ENCODE measurements at regions not wholly inside any gene's neighbourhood (a gene's known extent, or its start where the extent isn't known, plus 50 kb on each side); places are given as distances from the start of the nearest gene placed in this dataset.

DNA sequence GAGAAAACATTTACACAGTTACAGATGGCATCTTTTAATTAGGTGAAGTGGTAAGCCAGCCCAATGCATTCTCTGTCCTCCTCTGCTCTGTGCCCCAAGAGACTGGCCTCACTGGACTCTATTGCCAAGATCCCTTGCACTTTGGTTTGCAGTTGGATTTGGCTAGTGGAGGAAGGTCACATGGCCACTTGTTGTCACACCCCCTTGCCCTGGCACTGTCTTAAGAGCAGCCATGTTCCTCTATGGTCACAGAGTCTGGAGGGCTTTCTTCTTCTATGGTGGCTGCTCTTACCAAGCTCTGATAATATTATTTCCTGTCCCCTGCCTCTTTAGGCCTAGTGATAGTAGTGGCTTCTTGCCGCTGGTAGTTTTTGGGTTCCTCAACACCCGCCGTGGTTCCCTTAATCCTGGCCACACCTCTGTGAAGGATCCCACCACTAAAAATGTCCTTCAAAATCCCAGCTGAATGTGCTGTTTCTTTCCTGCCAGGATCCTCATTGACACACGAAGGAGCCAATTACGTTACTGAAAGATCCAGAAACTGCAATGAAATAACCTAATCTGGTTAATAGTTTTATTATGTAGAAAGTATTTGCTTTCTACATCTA, 111.1 kb downstream of the CDC42EP3 start (continued):
- TF ChIP-seq, protein P1, sequence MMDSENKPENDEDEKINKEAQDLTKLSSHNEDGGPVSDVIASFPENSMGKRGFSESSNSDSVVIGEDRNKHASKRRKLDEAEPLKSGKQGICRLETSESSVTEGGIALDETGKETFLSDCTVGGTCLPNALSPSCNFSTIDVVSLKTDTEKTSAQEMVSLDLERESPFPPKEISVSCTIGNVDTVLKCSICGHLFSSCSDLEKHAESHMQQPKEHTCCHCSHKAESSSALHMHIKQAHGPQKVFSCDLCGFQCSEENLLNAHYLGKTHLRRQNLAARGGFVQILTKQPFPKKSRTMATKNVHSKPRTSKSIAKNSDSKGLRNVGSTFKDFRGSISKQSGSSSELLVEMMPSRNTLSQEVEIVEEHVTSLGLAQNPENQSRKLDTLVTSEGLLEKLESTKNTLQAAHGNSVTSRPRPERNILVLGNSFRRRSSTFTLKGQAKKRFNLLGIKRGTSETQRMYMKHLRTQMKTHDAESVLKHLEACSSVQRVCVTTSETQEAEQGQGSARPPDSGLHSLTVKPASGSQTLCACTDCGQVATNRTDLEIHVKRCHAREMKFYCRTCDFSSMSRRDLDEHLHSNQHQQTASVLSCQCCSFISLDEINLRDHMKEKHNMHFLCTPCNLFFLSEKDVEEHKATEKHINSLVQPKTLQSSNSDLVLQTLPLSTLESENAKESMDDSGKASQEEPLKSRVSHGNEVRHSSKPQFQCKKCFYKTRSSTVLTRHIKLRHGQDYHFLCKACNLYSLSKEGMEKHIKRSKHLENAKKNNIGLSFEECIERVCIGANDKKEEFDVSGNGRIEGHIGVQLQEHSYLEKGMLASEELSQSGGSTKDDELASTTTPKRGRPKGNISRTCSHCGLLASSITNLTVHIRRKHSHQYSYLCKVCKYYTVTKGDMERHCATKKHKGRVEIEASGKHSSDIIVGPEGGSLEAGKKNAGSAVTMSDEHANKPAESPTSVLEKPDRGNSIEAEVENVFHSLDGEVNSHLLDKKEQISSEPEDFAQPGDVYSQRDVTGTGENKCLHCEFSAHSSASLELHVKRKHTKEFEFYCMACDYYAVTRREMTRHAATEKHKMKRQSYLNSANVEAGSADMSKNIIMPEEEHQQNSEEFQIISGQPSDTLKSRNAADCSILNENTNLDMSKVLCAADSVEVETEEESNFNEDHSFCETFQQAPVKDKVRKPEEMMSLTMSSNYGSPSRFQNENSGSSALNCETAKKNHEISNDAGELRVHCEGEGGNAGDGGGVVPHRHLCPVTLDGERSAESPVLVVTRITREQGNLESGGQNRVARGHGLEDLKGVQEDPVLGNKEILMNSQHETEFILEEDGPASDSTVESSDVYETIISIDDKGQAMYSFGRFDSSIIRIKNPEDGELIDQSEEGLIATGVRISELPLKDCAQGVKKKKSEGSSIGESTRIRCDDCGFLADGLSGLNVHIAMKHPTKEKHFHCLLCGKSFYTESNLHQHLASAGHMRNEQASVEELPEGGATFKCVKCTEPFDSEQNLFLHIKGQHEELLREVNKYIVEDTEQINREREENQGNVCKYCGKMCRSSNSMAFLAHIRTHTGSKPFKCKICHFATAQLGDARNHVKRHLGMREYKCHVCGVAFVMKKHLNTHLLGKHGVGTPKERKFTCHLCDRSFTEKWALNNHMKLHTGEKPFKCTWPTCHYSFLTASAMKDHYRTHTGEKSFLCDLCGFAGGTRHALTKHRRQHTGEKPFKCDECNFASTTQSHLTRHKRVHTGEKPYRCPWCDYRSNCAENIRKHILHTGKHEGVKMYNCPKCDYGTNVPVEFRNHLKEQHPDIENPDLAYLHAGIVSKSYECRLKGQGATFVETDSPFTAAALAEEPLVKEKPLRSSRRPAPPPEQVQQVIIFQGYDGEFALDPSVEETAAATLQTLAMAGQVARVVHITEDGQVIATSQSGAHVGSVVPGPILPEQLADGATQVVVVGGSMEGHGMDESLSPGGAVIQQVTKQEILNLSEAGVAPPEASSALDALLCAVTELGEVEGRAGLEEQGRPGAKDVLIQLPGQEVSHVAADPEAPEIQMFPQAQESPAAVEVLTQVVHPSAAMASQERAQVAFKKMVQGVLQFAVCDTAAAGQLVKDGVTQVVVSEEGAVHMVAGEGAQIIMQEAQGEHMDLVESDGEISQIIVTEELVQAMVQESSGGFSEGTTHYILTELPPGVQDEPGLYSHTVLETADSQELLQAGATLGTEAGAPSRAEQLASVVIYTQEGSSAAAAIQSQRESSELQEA (IDR thresholded peaks at IDR 0.05; ENCODE audit: low read depth), result no peak
- TF ChIP-seq KLF6 (CRISPR knock-in tag; IDR thresholded peaks at IDR 0.05; ENCODE audit: borderline replicate concordance) (peak; percentile 58), KDM5B (IDR thresholded peaks at IDR 0.05; ENCODE audit: insufficient replicate concordance, low read depth, low read length) (no peak)
- TF ChIP-seq, protein P2, sequence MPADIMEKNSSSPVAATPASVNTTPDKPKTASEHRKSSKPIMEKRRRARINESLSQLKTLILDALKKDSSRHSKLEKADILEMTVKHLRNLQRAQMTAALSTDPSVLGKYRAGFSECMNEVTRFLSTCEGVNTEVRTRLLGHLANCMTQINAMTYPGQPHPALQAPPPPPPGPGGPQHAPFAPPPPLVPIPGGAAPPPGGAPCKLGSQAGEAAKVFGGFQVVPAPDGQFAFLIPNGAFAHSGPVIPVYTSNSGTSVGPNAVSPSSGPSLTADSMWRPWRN (IDR thresholded peaks at IDR 0.05; ENCODE audit: low read depth), result no peak
- TF ChIP-seq, protein P3, sequence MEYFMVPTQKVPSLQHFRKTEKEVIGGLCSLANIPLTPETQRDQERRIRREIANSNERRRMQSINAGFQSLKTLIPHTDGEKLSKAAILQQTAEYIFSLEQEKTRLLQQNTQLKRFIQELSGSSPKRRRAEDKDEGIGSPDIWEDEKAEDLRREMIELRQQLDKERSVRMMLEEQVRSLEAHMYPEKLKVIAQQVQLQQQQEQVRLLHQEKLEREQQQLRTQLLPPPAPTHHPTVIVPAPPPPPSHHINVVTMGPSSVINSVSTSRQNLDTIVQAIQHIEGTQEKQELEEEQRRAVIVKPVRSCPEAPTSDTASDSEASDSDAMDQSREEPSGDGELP (CRISPR knock-in tag; IDR thresholded peaks at IDR 0.05; ENCODE audit: borderline replicate concordance), result no peak
- TF ChIP-seq, protein P4, sequence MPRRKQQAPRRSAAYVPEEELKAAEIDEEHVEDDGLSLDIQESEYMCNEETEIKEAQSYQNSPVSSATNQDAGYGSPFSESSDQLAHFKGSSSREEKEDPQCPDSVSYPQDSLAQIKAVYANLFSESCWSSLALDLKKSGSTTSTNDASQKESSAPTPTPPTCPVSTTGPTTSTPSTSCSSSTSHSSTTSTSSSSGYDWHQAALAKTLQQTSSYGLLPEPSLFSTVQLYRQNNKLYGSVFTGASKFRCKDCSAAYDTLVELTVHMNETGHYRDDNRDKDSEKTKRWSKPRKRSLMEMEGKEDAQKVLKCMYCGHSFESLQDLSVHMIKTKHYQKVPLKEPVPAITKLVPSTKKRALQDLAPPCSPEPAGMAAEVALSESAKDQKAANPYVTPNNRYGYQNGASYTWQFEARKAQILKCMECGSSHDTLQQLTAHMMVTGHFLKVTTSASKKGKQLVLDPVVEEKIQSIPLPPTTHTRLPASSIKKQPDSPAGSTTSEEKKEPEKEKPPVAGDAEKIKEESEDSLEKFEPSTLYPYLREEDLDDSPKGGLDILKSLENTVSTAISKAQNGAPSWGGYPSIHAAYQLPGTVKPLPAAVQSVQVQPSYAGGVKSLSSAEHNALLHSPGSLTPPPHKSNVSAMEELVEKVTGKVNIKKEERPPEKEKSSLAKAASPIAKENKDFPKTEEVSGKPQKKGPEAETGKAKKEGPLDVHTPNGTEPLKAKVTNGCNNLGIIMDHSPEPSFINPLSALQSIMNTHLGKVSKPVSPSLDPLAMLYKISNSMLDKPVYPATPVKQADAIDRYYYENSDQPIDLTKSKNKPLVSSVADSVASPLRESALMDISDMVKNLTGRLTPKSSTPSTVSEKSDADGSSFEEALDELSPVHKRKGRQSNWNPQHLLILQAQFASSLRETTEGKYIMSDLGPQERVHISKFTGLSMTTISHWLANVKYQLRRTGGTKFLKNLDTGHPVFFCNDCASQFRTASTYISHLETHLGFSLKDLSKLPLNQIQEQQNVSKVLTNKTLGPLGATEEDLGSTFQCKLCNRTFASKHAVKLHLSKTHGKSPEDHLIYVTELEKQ (CRISPR knock-in tag; IDR thresholded peaks at IDR 0.05), result 0 out of 2 replicates have a peak, but pooled peaks have one; percentile 39
- TF ChIP-seq, protein P5, sequence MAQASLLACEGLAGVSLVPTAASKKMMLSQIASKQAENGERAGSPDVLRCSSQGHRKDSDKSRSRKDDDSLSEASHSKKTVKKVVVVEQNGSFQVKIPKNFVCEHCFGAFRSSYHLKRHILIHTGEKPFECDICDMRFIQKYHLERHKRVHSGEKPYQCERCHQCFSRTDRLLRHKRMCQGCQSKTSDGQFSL (CRISPR knock-in tag; IDR thresholded peaks at IDR 0.05), result no peak
- TF ChIP-seq, protein P5 (tag; IDR thresholded peaks at IDR 0.05), result 0 out of 4 replicates have a peak, but pooled peaks of 1 of the 2 experiments have one; percentile 54
- TF ChIP-seq, protein P6, sequence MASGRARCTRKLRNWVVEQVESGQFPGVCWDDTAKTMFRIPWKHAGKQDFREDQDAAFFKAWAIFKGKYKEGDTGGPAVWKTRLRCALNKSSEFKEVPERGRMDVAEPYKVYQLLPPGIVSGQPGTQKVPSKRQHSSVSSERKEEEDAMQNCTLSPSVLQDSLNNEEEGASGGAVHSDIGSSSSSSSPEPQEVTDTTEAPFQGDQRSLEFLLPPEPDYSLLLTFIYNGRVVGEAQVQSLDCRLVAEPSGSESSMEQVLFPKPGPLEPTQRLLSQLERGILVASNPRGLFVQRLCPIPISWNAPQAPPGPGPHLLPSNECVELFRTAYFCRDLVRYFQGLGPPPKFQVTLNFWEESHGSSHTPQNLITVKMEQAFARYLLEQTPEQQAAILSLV (tag; IDR thresholded peaks at IDR 0.05), result 0 out of 2 replicates have a peak, but pooled peaks have one; percentile 55

Measured in K562 (cell line).